ENCODE measurements at regions not wholly inside any gene's neighbourhood (a gene's known extent, or its start where the extent isn't known, plus 50 kb on each side); places are given as distances from the start of the nearest gene placed in this dataset.

DNA sequence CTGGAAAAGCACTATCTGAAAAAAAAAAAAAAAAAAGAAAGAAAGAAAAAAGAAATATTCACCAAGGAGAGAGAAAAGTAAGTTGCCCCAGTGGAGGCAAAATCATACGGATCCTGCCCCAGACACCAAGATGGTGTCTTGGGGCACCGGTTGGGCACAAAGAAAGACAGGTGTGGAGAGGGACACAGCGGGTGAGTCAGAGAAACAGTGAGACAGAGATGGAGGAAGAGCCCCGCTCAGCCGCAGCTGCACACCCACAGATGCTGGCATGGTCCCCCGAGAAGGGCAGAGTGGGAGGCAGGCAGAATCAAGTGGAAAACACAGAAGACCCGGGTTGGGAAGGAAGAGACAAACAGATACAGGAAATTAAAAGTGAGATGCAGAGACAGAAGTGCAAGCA, 129.7 kb upstream of the SMAD3 start (continued):
- TF ChIP-seq, protein P1, sequence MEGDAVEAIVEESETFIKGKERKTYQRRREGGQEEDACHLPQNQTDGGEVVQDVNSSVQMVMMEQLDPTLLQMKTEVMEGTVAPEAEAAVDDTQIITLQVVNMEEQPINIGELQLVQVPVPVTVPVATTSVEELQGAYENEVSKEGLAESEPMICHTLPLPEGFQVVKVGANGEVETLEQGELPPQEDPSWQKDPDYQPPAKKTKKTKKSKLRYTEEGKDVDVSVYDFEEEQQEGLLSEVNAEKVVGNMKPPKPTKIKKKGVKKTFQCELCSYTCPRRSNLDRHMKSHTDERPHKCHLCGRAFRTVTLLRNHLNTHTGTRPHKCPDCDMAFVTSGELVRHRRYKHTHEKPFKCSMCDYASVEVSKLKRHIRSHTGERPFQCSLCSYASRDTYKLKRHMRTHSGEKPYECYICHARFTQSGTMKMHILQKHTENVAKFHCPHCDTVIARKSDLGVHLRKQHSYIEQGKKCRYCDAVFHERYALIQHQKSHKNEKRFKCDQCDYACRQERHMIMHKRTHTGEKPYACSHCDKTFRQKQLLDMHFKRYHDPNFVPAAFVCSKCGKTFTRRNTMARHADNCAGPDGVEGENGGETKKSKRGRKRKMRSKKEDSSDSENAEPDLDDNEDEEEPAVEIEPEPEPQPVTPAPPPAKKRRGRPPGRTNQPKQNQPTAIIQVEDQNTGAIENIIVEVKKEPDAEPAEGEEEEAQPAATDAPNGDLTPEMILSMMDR (IDR thresholded peaks at IDR 0.05; ENCODE audit: control extremely low read depth in 1 of 3, insufficient read depth in 1 of 3, low read depth in 1 of 3, low read length in 3 of 3) = no peak
- no peak for TF ChIP-seq SIX5 (IDR thresholded peaks at IDR 0.05; ENCODE audit: low read depth, low read length)
